PFSK-1 (cell line): ENCODE measurements at regions not wholly inside any gene's neighbourhood (a gene's known extent, or its start where the extent isn't known, plus 50 kb on each side); places are given as distances from the start of the nearest gene placed in this dataset.

ENCODE experiments used
- FOXP2 ChIP-seq: optimal IDR thresholded peaks from 2 replicates; pipeline ENCODE3; 2011; ENCODE audit warnings: borderline replicate concordance, control low read depth, inconsistent platforms; ENCODE audit not compliant: insufficient read depth; ENCODE audit errors: extremely low read length, extremely low read depth
- POLR2AphosphoS5 ChIP-seq: IDR thresholded peaks from 2 replicates; pipeline ENCODE4 v1.6.1; 2012; ENCODE audit warnings: low read depth, mild to moderate bottlenecking, control low read depth, low read length, moderate library complexity
- REST ChIP-seq, 2 experiments: IDR thresholded peaks; 2 replicates each; pipeline versions ENCODE4 v1.6.1 to v1.8.0; 2011 to 2012; ENCODE audit warnings: low read depth in 2 of 2, low read length in 2 of 2, control low read depth in 1 of 2, inconsistent platforms in 1 of 2, mild to moderate bottlenecking in 1 of 2, moderate library complexity in 1 of 2; ENCODE audit not compliant: insufficient read depth in 1 of 2
- SIN3A ChIP-seq: IDR thresholded peaks from 2 replicates; pipeline ENCODE4 v1.6.1; 2012; ENCODE audit warnings: mild to moderate bottlenecking, low read length, moderate library complexity, borderline replicate concordance; ENCODE audit not compliant: insufficient read depth
- TAF1 ChIP-seq: IDR thresholded peaks from 2 replicates; pipeline ENCODE4 v1.6.1; 2012; ENCODE audit warnings: low read length, control low read depth, borderline replicate concordance; ENCODE audit not compliant: insufficient read depth

GRCh38 chr13:105338006-105338405, 1197.5 kb downstream of the EFNB2 start:
- TF ChIP-seq POLR2AphosphoS5, result no peak
- no peak for TF ChIP-seq SIN3A
- TF ChIP-seq TAF1, result no peak
- TF ChIP-seq REST (IDR thresholded peaks at IDR 0.05; ENCODE audit: insufficient read depth in 1 of 2, low read depth in 2 of 2, low read length in 2 of 2), result no peak
- TF ChIP-seq FOXP2, result no peak

GRCh38 chr13:105336706-105337576, 1198.5 kb downstream of the EFNB2 start:
- TF ChIP-seq POLR2AphosphoS5 (no peak), FOXP2 (no peak), SIN3A (no peak), TAF1 (no peak)

GRCh38 chr13:105334211-105334610, 1201.3 kb downstream of the EFNB2 start:
- TF ChIP-seq TAF1 (no peak), SIN3A (no peak), REST (IDR thresholded peaks at IDR 0.05; ENCODE audit: insufficient read depth in 1 of 2, low read depth in 2 of 2, low read length in 2 of 2) (no peak), FOXP2 (no peak), POLR2AphosphoS5 (no peak)

GRCh38 chr13:105333416-105333815, 1202.0 kb downstream of the EFNB2 start:
- TF ChIP-seq REST (IDR thresholded peaks at IDR 0.05; ENCODE audit: insufficient read depth in 1 of 2, low read depth in 2 of 2, low read length in 2 of 2) (no peak), SIN3A (no peak)

- TF ChIP-seq REST (IDR thresholded peaks at IDR 0.05; ENCODE audit: insufficient read depth in 1 of 2, low read depth in 2 of 2, low read length in 2 of 2), result no peak
Observed at GRCh38 chr13:105329359-105329758, 1206.1 kb downstream of the EFNB2 start.
